ENCODE measurements at regions not wholly inside any gene's neighbourhood (a gene's known extent, or its start where the extent isn't known, plus 50 kb on each side); places are given as distances from the start of the nearest gene placed in this dataset.
"Not testable (repeated sequence)": the region's sequence is repeated elsewhere in the genome, so short reads cannot be mapped to it uniquely, and the experiment has no call there.

DNA sequence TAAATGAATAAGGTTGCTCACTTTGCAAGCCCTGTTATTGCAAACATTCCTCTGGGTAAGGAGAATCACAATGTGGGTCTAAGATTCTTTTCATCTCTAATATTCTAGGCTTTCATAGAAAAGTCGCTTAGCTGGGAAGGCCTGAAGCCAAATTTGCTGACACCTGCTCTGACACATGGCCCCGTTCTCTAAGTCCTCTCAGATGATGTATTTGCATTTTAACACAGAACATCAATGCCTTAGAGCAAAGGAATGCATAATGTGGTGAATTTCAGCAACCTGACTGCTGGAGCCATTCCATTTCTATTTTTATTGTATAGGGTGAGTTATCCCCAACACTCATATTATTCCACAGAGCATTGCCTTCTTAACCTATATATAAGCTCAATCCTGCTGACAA is 682.1 kb upstream of the NRP1 start:
- ChIA-PET POLR2A (no interaction called here), CTCF (no interaction called here)

DNA sequence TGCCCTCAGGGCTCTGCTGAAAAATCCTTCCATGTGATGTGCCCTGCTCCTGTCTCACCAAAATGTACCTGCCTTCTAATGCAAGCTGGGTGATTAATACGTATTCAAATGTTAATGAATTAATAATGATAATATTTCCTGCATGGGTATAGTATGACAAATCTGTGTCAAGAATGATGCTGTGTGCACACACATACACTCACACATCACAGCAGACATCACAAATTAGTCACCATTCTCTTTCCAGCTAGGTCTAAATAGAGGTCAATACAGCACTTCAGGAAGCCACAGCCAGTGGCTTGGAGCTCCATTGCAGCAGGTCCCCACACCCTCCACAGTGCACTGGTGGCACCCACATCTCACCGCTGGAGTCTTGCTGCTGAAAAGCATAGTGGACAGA is 681.2 kb upstream of the NRP1 start:
- POLR2A ChIA-PET, result no interaction called here
- CTCF ChIA-PET, result no interaction called here

DNA sequence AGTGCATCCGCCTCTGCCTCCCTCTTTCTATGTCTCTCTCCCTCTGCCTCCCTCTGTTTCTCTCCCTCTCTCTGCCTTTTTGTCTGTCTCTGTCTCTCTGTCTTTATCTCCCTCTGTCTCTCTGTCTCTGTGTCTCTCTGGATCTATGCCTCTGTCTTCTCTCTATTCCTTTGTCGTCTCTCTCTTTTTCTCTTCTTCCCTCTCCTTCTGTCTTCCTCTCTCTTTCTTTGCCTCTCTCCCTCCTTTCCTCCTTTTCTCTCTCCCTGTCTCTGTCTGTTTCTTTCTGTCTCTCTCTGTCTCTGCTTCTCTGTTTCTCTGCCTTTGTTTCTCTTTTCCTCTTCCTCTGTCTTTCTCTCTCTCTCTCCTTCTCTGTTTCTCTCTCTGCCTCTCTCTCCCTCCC is 678.8 kb upstream of the NRP1 start:
- POLR2A ChIA-PET, result no interaction called here
- CTCF ChIA-PET, result no interaction called here

DNA sequence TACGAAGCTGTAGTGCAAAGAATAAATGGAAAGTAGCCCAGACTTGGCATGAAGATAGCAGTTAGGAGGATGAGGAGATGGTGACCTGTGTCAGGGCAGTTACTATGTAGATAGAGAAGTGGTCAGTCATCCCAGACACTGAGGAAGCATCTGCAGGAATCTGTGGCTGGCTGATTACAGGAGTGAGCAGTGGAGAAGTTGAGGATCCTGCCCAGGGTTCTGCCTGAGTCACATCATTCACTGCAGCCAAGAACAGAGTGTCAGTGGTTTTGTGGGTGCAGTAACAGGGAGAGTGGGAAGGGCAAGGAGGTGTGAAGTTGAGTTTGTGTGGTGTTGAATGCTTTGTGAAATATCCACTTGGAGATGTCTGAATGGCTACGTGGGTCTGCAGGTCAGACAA is 676.4 kb upstream of the NRP1 start:
- POLR2A ChIA-PET, result no interaction called here
- CTCF ChIA-PET, result no interaction called here

DNA sequence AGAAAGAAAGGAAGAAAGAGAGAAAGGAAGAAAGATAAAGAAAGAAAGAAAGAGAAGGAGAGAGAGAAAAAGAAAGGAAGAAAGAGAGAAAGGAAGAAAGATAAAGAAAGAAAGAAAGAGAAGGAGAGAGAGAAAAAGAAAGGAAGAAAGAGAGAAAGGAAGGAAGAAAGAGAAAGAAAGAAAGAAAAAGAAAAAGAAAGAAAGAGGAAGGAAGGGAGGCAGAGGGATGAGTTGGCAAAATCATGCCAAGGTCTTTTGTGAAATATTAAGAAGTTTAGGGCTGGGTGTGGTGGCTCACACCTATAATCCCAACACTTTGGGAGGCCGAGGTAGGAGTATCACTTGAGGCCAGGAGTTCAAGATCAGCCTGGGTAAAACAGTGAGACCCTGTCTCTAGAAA is 675.8 kb upstream of the NRP1 start:
- POLR2A ChIA-PET, CTCF ChIA-PET: not testable (repeated sequence)

DNA sequence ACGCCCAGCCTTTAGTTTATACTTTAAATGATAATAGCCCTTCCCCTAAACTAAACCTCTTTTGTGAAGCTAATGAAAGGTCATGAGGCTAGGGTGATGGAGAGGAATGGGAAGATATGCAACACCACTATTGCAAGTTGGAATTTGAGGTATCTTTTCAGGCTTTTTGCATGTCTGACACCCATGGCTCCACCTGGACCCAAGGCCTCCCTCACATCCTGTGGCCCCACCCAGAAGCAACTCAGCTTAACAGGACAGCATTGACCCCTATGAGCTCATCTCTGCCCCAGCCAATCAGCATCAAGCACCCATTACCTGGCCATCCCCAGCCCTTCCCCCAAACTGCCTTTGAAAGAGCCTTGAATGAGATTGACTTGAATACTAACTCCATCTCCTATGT is 674.2 kb upstream of the NRP1 start:
- ChIA-PET CTCF (no interaction called here), POLR2A (no interaction called here)

DNA sequence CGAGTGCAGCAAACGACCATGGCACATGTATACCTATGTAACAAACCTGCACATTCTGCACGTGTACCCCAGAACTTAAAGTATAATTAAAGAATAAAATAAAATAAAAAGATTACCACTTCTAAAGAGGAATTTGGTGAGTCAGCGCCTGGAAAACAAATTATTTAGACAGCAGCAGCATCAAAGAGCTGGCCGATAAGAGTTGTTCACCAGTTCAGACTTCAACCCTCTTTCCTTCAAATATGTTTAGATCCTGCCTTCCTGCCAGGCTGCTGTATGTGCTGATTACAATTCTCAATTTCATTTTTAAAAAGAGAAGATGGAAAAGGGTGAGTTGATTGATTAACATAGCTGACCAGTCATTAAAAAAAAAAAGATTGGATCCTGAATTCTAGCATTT is 672.0 kb upstream of the NRP1 start:
- ChIA-PET CTCF (no interaction called here), POLR2A (no interaction called here)

DNA sequence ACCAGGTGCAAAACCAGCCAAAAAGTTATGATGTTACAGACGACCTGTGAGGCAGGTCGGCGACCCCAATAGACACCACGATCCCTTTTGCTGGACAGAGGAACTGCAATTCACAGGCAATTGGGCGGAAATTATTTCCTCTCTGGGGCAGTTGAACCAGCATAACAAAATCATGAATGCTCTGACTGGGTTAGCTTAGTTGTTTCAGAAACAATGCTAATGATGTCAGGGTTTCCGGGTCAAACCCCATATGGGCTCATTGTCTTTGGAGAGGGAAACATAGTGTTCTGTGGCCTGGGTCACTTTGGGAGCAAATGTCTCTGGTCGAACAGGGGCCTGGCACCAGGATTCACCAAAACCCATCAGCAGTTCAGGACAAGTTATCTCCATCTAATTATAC is 669.1 kb upstream of the NRP1 start:
- CTCF ChIA-PET, result no interaction called here
- POLR2A ChIA-PET, result no interaction called here

DNA sequence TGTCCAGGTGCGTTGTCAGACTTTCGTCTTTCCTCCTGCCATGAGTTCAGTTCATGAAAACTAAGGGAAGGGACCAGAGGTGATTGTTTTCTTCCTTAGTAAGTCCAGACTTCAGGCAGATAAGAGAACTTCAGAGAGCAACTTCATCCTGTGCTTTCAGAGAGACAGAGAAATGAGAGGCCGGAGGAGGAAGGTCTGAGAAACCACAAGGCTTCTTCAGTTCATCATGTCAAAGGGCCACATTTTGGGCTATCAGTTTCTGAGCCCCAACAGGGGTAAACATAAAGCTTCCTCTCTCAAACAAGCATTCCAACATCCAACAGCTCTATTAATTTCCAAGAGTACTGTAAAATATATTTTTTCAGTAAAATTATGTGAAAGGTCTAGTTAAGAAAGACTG is 668.4 kb upstream of the NRP1 start:
- POLR2A ChIA-PET, result no interaction called here
- CTCF ChIA-PET, result no interaction called here

DNA sequence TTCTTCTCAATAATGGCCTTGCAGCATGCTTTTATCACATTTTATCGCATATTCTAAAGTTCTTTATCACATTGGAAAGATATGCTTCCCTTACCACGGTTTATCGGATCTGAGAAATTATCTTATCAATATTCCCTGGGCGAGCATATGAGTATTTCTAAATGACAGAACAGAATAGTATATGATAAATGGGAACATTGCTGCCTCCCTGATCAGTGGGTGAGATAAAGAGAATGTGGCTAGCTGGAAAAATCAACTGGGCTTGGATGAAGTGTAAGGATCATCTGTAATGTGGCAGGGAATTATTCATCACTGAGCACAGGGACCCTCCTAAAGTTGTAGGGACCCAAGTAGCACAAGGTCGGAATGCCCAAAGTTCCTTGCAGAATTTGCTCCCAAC is 667.4 kb upstream of the NRP1 start:
- POLR2A ChIA-PET, result no interaction called here
- CTCF ChIA-PET, result no interaction called here

DNA sequence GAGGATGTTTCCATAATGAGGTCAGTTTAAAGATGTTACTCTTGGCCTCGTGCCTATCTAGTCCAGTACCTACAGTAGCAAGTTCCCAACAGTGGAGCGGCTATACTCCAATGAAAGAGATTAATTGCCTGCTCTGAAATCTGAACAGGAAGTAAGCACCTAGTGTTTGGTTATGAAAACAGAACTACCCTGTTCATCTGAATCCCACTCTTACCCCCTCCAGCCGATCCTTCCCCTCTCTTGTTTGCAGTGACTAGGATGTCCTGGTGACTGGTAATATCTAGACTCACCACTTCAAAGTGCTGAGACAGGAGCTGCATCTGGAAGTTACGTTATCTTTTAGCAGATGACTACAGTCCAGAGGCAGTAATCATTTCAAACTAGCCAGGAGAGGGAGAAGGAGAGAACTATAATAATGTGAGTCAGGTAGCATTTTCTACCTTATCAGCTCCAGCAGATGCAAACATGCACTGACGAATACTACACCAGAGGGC is 666.7 kb upstream of the NRP1 start:
- ChIA-PET POLR2A (no interaction called here), CTCF (no interaction called here)

DNA sequence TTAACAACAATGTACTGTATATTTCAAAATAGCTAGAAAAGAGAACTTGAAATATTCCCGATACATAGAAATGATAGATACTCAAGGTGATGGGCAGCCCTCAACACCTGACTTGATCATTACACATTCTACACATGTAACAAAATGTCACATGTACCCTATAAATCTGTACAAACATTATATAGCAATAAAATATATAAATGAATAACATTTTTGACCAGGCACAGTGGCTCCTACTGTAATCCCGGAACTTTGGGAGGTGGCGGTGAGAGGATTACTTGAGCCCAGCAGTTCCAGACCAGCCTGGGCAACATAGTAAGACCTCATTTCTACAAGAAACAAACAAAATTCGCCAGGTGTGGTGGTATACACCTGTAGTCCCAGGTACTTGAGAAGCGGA is 659.5 kb upstream of the NRP1 start:
- POLR2A ChIA-PET, result no interaction called here

DNA sequence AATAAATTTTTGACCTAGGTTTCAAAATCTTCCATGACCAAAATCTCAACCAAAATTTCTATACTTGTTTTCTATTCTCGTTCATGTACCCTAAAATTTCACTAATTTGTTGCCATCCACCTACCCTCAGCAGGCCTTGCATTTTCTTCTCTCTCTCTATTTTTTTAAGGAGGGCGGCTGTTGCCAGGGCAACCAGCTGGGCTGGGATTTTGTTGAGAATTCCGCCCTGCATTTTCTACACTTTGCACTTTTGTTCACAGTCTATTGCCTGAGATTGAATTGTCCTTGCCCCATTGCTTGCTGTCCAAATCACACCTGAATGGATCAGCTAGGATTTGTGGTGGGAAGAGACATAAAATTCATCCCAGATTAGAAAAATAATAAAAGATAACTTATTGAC is 657.5 kb upstream of the NRP1 start:
- ChIA-PET POLR2A (no interaction called here), CTCF (no interaction called here)

More for the DNA sequence above, 659.5 kb upstream of the NRP1 start:
- CTCF ChIA-PET, result no interaction called here

DNA sequence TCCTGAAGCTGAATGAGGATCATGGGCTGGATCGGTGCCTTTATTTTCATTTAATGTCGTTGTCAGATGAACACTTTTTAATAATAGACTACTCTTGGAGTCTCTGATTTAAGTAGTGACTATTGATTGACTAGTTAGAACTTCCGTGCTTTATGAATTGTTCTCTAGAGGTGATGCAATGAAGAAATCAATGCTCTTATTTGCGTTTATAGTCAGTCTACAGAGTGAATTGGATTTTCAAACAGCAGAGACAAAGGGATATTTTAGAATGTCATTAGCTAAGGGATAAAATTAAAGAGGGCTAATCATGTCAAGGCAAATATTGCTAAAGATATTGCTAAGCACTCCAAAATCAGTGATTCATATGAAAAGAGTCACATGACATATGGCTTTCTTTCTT is 652.0 kb upstream of the NRP1 start:
- ChIA-PET CTCF (interaction anchor here (0.7 kb wide), 1 partner anchor 33 kb away, joined by 3 read pairs; no protein-coding TSS in a partner anchor), POLR2A (no interaction called here)

DNA sequence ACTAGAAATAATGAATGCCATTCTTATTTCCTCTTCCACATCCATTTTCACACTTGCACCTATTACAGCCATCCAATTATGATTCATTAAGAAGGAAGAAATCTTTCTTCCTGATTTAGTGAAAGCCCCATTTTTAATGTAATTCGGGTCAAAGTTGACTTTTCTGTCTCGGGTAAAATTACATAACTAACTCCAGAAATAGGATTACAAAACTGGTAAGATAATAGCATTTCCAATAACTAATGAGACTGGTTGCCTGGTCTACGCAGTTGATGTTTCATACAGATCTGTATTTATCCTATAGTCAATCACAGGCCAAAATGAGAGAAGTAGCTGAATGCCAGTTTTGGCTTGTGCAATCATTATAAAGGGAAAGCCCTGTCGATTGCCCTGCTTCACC is 651.5 kb upstream of the NRP1 start:
- POLR2A ChIA-PET, result no interaction called here
- CTCF ChIA-PET, result interaction anchor here (0.7 kb wide), 1 partner anchor 34 kb away, joined by 3 read pairs; no protein-coding TSS in a partner anchor

DNA sequence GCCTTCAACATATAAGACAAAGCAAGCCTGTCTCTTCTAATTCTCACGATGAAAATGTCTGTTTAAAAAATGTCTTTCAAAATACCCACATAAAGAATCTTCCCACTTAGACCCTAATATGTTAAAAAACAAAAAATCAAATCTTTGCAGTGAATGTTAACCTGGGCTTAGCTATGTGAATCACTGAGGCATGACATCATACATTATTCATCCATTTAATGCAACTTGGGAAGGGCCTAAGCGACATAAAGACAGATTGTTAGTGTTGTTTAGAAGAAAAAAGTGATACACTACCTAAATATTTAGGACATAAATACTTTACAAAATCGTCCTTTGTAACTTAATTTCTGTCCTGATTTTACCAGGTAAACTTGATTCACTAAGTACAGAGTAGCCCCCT is 648.5 kb upstream of the NRP1 start:
- CTCF ChIA-PET, result no interaction called here
- POLR2A ChIA-PET, result no interaction called here

DNA sequence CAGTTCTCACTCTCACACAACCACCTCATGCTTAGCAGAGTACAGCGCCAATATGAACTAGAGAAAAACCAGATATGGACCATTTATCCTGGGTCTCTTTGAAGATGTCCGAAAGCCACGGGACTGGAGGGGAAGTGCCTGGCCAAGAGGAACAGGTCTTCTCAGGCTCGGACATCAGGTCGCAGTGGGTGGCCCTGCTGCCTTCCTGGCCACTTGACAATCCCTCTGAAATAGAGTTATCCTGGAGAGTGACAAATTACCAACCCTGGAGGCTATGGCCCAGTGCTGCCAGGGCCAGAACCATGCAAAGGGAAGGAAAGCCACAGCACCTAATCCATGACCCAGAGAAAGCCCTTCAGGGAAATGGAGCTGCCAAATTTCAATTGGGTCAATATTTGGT is 646.8 kb upstream of the NRP1 start:
- CTCF ChIA-PET, result no interaction called here
- POLR2A ChIA-PET, result no interaction called here

DNA sequence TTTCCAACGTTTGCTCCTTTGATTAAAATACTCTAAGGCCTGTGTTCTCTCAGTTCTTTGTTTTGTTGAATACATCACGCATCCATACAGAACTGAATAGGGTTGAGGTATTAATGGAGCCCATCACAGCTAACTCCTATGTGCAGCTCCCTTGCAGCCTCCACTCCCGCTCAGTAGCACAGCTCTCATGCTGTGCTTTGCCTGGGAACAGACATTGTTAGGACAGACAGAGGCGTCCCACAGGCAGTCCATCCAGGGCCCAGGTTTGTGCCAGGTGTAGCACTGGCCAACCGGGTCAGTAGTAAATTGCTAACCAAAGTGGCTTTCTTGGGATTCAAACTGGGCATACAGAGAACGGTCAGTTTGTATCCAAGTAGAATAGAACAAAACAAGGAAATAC is 644.7 kb upstream of the NRP1 start:
- CTCF ChIA-PET, result no interaction called here
- POLR2A ChIA-PET, result no interaction called here

DNA sequence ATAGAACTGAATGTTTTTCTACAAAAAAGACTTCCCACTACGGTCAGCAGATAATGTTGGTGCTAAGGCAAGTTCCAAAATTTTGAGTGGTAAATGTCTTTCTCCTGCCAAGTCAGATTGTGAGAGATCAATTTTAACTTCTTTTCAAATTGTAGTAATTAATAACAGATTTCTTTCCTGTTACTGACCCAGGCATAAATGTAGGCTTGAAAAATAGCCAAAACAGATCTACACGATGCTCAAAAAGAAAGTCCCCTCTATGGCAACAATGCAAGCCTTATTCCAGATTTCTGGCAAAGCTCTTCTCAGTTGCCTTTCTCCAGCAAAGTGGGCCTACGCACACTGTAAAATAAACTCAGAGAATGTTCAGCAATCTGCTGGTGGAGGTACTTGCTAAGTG is 641.0 kb upstream of the NRP1 start:
- ChIA-PET CTCF (no interaction called here), POLR2A (no interaction called here)

DNA sequence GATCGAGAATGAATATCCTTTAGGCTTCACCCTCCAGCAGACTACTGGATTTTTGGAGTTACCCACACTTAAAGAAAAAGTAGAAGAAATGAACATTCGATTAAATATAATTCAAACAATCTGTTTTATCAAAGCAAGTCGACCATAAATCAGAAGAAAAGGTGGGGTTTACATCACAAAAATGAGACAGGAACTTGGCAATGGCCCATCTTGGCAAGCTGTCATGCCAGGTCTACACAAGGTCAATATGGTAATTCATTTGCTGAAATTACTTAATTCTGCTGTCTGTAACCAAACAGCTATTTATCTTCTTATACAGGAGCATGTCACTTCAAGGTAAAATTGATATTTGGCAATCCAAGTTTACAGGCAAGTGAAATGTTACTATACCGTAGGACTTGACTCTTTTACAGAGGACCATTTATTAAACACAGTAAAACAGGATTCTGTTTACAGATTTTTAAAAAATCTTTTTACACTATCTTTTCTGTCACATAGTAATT is 640.6 kb upstream of the NRP1 start:
- POLR2A ChIA-PET, result no interaction called here
- CTCF ChIA-PET, result no interaction called here

DNA sequence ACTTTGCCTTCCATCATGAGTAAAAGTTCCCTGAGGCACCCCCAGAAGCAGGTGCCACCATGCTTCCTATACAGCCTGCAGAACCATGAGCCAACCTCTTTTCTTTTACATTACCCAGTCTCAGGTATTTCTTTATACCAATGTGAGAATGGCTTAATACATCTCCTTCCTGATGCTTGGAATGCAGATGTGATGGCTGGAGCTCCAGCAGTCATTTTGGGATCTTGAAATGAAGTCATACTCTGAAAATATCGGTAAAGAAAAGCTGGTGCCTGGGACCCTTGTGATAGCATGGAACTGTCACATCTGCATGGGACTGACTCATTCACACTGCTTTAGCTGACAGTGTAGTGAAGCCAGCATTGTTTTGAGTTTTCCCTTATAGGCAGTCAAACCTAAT is 634.5 kb upstream of the NRP1 start:
- ChIA-PET POLR2A (no interaction called here), CTCF (no interaction called here)

DNA sequence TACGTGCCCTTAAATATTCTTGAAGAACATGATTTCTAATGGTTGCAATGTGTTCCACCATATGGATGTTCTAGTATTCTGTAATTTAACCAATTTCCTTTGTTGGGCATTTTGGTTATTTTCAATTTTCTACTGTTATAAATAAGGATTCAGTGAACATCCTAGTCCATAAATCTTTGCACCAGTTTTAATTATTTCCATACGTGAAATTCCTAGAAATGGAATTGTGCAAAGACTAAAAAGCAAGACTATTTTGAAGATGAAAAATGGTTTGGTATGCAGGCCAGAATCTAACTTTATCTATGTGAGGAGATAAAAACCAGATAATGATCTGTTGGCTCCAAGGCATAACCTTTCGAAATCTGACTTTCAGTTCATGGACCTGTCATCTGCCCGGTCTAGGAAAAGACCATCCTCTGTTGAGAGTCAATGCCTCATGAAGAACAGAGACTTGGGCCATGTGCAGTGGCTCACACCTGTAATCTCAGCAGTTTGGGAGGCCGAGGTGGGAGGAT is 633.2 kb upstream of the NRP1 start:
- CTCF ChIA-PET, result no interaction called here
- POLR2A ChIA-PET, result no interaction called here

DNA sequence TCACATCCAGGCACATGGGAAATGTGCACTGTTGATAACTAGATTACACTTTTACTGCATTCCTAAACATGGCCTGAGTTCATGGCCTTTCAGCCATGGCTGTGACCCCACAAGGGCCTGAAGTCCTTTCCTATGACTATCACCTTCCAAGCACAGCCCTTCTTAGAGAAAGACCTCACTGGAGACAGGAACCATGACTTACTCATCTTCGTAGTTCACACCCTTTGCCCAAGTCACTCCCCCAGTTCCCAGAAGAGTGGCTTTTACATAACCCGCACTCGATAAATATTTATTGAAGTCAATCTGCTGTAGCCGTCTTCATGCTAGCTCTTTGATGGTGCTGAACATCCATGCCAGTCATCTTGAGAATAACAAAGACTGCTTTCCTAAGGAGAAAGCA is 632.5 kb upstream of the NRP1 start:
- POLR2A ChIA-PET, result no interaction called here
- CTCF ChIA-PET, result no interaction called here

Data from activated CD8-positive, alpha-beta memory T cell treated with anti-CD3 and anti-CD28 coated beads for 36 hours (primary cell).